ENCODE measurements at regions not wholly inside any gene's neighbourhood (a gene's known extent, or its start where the extent isn't known, plus 50 kb on each side); places are given as distances from the start of the nearest gene placed in this dataset.

DNA sequence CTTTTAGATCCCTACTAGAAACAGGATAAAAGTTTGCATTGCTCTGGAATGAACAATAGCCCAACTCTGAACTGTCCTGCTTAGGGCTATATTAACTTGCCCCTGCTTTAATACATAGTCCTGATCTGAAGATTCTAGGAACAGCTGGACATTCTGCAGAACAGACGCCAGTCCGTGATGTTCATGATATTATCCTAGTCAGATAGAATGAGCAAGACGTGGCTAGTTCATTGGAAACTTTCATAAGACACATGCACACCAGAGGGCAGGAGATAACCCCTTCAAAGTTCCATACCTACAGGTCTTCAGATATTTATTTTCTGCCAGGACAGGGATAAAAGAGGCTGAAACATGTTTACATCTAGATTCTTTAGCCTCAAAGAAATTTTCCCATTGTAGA lies 75.5 kb upstream of the CLNK start:
- TF ChIP-seq CTCF (IDR thresholded peaks at IDR 0.05), result no peak
- no peak for TF ChIP-seq POLR2A (IDR thresholded peaks at IDR 0.05)
